Activated CD8-positive, alpha-beta memory T cell treated with anti-CD3 and anti-CD28 coated beads for 24 hours (primary cell): ENCODE measurements at regions not wholly inside any gene's neighbourhood (a gene's known extent, or its start where the extent isn't known, plus 50 kb on each side); places are given as distances from the start of the nearest gene placed in this dataset.
"Not testable (repeated sequence)": the region's sequence is repeated elsewhere in the genome, so short reads cannot be mapped to it uniquely, and the experiment has no call there.

ENCODE experiments used
- DNase-seq: peaks from one replicate; pipeline ENCODE4 v3.0.0-alpha.2; 2020

DNA sequence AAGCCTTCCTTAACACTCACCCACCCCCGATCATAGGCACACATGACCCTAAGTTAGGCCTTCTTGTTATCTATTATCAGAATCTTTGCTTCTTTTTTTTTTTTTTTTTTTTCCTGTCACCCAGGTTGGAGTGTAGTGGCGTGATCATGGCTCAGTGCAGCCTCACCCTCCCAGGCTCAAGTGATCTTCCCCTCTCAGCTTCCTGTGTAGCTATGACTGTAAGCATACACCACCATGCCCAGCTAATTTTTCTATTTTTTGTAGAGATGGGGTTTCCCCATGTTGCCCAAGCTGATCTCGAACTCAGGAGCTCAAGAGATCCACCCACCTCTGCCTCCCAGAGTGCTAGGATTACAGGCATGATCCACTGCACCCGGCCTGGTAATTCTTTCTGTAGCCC lies 328.7 kb downstream of the NR4A2 start:
- no peak for DNase-seq

DNA sequence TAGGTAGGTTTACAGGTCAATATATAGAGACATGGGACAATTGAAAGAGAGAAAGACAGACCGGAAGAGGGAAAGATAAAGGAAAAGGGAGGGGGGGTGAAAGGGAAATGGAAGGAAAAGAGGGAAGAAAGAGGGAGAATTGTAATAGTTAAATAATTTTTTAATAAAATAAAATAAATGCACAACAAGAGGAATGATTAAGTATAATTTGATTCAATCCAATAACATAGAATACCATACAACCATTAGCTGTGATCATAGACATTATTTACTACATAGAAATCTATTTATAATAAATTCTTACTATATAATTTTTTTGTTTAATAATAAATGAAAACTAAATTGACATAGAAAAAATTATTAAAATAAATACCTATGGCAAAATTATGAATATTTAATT lies 330.7 kb downstream of the NR4A2 start:
- no peak for DNase-seq

DNA sequence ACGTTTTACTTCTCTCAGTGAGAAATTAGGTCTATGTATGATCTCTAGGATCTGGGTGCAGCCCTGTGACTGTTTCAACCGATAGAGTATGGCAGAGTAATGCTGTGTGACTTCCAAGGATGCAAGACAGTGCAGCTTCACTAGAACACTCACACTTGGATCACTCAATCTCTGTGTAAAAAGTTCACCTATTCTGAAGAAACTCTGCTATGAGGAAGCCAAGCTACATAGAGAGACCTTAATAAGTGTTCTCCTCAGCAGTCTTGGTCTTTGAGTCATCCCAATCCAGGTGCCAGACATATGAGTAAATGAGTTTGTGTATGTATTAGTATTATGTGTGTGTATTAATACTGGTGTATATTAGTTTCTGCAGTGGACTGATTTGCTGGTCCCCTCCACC lies 335.0 kb downstream of the NR4A2 start:
- no peak for DNase-seq

DNA sequence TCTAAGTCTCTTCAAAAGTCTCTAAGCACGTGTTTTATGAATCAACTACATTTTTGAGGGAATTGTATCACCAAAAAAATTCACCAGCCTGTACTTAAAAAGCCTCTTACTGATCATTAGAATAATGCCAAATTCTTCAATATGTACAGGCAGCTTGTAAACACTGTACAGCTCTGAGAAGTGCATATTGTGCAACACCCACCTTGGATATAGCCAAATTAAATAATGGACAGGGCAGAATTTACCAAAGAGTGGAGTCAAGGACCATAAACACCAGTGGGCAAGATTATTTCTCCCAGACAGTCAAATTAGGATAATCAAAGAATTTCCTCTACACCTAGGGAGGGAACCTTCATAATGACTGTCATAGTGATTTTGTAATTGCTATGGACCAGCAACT lies 338.2 kb downstream of the NR4A2 start:
- no peak for DNase-seq

DNA sequence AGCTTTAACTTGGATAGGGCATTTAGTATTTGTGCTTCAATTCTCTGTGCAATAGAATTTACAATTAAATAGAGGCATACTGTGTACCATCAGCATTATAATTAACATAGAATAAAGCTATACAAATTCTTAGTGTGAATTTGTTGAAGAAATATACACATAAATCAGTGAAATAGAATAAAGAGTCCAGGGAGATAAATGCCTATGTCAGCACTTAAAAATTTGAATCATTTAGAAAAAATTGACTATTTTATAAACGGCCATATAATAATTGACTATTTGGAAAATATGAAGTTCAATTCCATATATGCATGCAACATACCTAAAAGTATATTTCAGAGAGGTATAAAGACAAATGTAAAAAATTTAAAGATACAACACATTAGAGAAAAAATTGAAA lies 348.7 kb downstream of the NR4A2 start:
- DNase-seq = no peak

DNA sequence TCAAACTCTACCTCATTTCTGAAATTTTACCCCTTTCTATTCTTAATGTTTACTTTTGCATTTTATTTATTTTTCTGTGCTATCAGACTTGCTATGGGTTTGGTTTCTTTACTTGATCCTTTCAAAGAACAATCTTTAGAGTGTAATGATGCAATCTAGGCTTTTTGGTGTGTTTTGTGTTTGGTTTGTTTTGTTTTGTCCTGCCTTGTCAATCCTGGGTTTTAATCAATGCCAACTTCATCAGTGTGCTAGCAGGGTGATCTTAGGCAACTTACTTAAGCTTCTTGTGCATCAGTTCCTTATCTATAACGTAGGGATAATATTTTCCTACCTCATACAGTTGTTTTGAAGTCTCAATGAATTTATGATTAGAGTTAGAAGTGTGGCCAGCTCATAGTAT lies 350.4 kb downstream of the NR4A2 start:
- DNase-seq = no peak

DNA sequence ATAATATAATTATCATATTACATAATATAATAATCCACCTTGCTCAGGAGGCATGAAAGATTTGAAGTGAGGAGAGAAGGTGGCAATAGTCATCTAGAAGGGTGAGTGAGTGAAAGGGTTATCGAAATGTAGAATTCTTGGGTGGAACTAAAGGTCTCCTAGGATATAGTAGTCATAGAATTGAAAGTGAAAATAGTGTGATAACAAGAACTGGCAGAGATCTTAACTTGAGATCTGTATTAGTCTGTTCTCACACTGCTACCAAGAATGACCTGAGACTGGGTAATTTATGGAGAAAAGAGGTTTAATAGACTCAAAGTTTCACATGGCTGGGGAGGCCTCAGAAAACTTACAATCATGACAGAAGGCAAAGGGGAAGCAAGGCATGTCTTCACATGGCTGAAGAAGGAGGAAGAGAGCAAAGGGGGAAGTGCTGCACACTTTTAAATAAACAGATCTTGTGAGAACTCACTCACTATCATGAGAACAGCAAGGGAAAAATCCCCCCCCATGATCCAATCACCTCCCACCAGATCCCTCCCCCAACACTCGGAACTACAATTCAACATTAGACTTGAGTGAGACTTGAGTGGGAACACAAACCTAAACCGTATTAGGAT lies 351.5 kb downstream of the NR4A2 start:
- no peak for DNase-seq

DNA sequence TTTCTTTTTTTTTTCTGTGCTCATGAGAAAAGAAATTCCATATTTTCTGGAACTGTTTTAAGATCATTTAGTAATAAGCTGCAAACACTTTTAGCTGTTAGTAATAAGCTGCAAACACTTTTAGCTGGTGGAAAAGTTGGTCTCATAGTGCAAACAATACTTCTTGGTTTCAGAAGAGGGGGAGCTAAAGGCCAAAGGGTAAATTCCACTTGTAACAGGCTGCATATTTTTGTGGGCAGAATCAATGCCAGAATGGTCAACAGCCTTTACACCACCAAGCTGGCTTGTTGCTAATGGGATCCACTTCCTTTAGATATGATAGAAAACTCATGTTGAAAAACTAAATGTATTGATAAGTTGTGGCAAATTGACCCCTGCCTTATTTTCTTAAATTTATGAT lies 356.8 kb downstream of the NR4A2 start:
- DNase-seq = no peak

DNA sequence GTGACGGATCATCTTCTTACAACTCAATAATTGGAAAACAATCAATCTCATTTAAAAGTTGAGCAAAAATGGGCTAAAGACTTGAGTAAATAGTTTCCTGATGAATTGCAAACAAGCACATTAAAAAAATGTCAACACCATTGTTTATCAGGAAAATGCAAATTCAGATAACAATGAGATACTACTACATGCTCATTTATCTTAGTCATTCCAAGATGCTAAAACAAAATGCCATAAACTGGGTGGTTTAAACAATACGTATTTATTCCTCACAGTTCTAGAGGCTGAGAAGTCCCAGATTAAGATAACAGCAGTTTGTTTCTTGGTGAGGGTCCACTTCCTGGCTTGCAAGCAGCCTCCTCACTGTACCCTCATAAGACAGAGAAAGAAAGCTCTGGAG lies 359.6 kb downstream of the NR4A2 start:
- DNase-seq = no peak

DNA sequence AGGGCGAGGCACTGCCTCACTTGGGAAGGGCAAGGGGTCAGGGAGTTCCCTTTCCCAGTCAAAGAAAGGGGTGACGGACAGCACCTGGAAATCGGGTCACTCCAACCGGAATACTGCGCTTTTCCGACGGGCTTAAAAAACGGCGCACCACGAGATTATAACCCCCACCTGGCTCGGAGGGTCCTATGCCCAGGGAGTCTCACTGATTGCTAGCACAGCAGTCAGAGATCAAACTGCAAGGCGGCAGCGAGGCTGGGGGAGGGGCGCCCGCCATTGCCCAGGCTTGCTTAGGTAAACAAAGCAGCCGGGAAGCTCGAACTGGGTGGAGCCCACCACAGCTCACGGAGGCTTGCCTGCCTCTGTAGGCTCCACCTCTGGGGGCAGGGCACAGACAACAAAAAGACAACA lies 366.5 kb downstream of the NR4A2 start:
- not testable (repeated sequence) for DNase-seq

DNA sequence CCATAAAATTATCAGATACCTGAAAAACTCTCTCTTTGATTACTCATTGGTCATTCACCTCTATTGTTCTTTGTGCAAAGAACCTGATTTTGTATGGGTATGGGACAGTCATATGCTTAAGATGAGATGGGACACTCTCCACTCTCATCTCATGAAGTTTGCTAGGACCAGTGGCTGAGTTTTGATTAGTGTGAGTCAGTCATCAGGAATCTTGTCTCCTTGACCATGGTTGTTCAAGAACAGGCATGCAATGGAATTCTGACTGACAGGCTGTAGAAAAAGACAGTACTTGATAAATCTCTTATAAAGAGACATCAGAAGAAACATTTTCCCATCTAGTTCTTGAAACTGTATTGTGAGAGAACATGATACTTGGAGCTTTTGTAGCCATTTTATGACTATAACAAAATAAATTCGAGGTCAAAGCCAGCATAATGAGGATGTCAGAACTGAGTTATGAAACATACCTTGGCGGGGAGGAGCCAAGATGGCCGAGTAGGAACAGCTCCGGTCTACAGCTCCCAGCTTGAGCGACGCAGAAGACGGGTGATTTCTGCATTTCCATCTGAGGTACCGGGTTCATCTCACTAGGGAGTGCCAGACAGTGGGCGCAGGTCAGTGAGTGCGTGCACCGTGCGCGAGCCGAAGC lies 367.0 kb downstream of the NR4A2 start:
- DNase-seq = no peak

DNA sequence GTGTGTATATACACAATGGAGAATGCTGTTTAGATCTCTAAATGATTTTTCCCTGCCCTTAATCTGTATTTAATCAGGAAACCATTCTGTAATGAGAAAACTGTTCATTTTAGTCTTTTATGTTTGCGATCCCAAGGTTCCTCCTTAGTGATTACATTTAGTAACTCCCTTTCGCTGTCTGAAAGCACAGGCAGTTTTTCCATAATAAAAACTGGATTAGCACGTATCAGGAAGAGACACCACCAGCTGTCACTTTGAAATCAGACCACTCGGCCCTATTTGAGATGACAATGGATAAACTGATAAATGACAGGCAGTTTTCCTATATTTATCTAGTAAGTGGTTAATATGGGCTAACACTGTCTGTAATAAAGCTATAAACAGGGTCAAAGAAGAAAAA lies 370.9 kb downstream of the NR4A2 start:
- no peak for DNase-seq

DNA sequence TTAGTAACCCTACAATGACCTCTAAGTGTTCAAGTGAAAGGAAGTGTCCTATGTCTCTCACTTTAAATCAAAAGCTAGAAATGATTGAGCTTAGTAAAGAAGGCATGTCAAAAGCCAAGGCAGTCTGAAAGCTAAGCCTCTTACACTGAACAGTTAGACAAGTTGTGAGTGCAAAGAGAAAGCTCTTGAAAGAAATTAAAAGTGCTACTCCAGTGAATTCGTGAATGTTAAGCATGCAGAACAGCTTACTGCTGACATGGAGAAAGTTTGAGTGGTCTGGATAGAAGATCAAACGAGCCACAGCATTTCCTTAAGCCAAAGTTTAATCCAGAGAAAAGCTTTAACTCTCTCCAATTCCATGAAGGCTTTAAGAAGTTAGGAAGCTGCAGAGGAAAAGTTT lies 373.7 kb downstream of the NR4A2 start:
- DNase-seq = no peak

DNA sequence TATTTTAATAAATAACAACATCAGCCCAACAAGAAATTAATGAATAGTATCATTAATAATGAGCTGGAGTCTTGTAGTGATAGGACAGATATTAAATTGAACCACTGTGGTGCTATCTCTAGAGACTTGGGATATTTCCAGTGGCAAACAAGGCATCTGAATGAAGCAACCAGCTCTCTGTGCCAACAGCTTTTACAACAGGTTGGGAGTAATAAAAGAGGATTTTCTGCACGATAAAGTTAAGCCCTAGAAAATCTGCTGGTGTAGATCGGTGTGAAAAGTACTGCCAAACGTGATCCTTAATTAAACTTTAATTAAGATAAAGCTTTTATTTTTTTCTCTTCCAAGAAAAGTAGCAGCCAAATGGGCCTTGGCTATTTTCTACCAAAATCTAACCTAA lies 385.5 kb downstream of the NR4A2 start:
- no peak for DNase-seq

DNA sequence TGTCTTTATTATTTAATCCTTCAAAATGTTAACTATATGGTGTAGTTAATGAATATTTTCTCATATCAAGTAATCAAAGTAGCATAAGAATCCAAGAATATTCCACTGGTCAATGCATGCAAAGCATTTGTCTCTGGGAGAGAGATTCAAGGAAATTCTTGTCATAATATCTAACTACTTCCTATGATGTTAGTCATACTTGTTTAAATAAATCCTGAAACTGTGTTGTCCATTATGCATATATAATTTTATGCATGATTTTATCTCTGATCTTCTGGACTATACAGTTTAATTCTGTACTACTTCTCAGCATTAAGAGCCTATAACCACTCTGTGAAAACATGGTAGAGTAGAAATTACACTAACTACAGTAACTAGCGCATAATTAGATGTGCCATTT lies 388.3 kb downstream of the NR4A2 start:
- no peak for DNase-seq

DNA sequence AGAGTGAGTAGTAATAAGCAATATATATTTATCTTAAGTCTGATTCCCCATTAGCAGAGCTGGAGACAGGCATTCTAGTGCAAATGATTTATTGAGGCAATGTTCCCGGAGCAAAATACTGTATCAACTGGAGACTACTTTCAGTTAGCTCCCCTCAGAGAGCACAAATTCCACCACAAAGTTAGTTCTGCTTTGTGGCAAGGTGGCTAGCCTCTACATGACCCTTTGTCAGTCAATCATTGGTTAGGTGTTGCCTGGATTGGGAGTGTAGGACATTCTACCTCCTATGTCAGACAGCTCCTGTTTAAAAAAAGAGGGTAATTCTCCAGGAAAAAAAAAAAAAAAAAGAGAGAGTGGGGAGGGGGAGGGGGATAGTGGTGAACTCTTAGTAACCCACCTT lies 402.2 kb downstream of the NR4A2 start:
- no peak for DNase-seq

DNA sequence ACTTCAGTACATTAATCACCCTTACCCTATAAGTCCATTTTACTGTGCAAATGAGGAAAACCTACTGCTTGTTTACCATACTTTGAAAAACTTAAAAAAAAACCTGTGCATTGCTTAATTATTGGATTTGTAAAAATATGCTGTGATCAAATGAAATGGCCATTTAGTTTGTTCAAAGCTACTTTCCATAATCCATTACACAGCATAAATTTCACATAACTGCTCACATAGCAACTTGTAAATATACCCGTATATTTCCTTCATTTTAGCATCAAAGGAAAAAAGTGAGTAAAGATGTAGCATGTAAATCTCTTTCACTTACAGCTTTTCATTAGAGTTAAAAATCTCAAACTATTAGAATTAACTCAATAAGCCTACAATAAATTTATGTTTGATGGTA lies 415.1 kb downstream of the NR4A2 start:
- no peak for DNase-seq

DNA sequence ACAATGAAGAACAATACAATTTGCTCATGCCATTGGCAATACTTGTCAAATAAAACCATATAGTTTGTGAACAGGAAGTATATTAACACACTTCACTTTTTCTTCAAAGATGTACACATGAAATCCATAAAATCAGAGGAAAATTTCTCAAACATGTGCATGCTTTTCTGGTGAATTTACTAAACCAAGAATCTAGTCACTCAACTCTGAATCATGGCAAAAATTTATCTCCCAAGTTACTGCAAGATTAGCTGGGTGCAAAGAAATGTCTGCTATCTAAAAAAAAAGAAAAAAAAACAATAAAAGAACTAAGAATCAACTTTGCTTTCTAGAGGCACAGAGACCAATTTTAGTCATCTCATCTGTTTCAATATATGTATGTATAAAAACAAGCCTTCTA lies 419.2 kb downstream of the NR4A2 start:
- DNase-seq = no peak

DNA sequence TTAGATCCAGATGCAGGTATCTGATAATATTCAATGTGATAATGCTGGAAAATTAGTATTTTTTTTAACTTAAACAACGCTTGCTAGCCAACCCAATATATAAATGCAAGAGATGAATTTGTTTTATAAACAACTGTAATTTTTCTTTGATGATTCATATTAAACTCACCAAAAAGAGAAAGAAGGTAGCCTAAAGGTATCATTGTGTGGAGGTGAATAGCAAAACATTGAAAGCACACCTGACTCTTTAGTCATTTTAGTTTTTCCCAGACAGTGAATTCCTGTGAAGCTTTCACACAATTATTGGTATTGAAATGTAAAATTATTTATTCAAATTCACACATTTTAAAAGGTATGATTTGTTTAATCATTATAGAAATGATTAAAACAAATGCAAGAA lies 424.0 kb downstream of the NR4A2 start:
- DNase-seq = no peak

DNA sequence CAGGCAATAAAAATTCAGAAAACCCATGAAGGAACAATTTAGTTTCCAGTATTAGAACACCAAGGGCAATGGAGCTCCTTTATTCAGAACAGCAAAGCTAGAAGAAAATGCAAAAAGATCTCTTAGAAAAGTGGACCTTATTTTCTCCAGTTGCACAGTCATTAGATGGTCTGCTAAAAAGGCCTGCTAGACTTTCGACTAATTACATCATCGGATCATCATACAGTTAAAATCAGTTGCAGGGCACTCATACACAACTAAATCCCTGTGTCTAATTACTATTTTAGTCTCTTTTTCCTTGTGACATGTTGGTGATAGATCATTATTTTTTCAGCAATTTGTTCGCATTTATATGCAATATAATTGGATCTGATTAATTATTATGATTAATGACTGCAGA lies 425.3 kb downstream of the NR4A2 start:
- no peak for DNase-seq

DNA sequence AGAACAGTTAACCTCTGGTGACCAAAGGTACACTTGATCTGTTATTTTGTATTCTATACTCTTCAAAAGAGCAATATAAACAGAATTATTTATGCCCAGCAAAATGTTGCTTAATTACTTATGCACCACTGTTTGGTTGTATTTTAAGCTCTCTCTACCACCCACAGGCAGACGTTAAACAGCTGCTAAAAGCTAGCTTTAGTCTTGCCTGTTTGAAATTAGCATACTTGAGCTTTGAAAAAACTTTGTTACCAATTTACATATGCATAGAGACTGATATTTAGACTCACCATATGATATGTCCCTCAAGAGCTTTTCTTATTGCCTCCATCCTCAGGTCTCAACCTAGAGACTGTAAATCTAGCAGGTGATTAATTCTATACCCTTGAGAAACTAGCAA lies 426.9 kb downstream of the NR4A2 start:
- no peak for DNase-seq

DNA sequence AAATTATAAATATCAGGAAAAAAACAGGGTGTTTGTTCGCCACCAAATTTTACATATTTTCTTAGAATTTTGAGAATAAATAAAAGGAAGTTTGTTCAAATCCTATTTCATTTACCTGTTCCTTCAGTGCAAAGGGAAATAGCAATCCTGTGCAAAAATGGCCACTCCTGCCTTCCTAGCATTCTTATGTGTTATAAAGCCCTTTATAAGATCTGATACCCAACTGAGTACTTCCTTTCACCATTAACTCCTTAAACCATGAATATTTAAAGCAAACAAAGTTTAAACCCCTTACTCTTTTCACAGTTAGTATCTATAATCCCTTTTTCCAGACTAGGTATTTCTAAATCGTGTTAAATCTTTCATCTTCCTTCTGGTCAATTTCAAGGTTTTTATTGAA lies 427.8 kb downstream of the NR4A2 start:
- no peak for DNase-seq

DNA sequence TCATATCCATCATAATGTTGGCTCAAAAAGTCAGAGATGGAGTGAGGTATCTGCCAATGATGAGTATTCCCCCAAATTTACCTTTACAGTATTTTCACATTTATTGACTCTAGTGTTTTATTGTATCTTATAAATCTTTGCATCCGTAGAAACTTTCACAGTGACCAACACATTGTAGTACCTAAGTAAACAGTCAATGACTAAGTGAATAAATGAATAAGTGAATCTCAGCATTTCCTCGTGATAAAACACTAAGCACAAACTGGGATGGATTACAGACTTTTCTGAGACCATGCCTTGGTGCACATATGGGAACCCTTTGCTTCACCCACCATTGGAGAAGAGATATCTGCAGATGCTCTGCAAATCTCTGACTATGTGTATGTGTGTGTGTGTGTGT lies 429.9 kb downstream of the NR4A2 start:
- no peak for DNase-seq

DNA sequence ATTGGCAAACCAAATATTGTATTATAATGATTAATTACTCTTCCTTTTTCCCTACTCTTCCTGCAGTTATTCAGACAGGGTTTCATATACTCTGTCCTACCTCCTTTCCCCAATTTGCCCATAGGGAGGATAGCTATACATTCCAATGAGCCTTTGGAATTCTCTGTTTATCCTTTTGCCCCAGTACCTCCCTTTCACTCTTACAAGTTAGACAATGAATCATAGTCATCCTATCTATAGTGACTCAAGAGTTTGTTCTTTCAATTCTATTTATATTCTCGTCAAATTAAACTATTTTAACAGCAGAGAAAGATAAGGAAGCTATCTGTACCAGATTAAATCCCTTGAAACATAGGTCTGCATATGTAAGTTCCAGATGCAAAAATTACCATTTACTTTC lies 437.5 kb downstream of the NR4A2 start:
- no peak for DNase-seq

DNA sequence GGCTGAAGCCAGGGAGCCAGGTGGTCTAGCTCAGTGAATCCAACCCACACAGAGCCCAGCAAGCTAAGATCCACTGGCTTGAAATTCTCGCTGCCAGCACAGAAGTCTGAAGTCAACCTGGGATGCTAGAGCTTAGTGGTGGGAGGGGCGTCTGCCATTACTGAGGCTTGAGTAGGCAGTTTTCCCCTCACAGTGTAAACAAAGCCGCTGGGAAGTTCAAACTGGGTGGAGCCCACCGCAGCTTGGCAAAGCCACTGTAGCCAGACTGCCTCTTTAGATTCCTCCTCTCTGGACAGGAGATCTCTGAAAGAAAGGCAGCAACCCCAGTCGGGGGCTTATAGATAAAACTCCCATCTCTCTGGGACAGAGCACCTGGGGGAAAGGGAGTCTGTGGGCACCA lies 452.1 kb downstream of the NR4A2 start:
- DNase-seq = not testable (repeated sequence)
